PC-3 (cell line): ENCODE measurements at regions not wholly inside any gene's neighbourhood (a gene's known extent, or its start where the extent isn't known, plus 50 kb on each side); places are given as distances from the start of the nearest gene placed in this dataset.

Source experiments
- CTCF ChIP-seq: fragments of 300-600 bp; sonication (generic); conservative IDR thresholded peaks from 2 replicates; pipeline ENCODE4 v1.5.1; 2017; ENCODE audit warnings: antibody characterized with exemption, low read depth, mild to moderate bottlenecking, low read length
- EZH2 ChIP-seq: fragments of 300-600 bp; sonication (generic); IDR thresholded peaks from one replicate; pipeline ENCODE4 v1.6.1; 2017; ENCODE audit warnings: antibody characterized with exemption, mild to moderate bottlenecking, low read length; ENCODE audit not compliant: unreplicated experiment

GRCh38 chr5:8676695-8677094 lies 807.7 kb downstream of the MTRR start:
- TF ChIP-seq CTCF: no peak
- no peak for TF ChIP-seq EZH2
